22Rv1 (cell line): ENCODE measurements at regions not wholly inside any gene's neighbourhood (a gene's known extent, or its start where the extent isn't known, plus 50 kb on each side); places are given as distances from the start of the nearest gene placed in this dataset.

Experiments used
- CTCF ChIP-seq: fragments of 450-650 bp; IDR thresholded peaks from 2 replicates; pipeline ENCODE4 v1.5.1; 2017; ENCODE audit warnings: mild to moderate bottlenecking
- ZFX ChIP-seq: fragments of 450-650 bp; IDR thresholded peaks from 2 replicates; pipeline ENCODE4 v1.6.1; 2017; ENCODE audit warnings: antibody characterized with exemption, borderline replicate concordance

- TF ChIP-seq CTCF, result no peak
- TF ChIP-seq ZFX, result no peak
Measured at GRCh38 chr1:219401724-219402625, 210.9 kb downstream of the ZC3H11B start.
